HG03066 (cell line): ENCODE measurements at regions not wholly inside any gene's neighbourhood (a gene's known extent, or its start where the extent isn't known, plus 50 kb on each side); places are given as distances from the start of the nearest gene placed in this dataset.

Experiments used
- ATAC-seq: cut with Tn5 transposase; IDR thresholded peaks from one replicate; pipeline ENCODE4 v1.9.1; 2021; ENCODE audit warnings: low read depth; ENCODE audit not compliant: unreplicated experiment

DNA sequence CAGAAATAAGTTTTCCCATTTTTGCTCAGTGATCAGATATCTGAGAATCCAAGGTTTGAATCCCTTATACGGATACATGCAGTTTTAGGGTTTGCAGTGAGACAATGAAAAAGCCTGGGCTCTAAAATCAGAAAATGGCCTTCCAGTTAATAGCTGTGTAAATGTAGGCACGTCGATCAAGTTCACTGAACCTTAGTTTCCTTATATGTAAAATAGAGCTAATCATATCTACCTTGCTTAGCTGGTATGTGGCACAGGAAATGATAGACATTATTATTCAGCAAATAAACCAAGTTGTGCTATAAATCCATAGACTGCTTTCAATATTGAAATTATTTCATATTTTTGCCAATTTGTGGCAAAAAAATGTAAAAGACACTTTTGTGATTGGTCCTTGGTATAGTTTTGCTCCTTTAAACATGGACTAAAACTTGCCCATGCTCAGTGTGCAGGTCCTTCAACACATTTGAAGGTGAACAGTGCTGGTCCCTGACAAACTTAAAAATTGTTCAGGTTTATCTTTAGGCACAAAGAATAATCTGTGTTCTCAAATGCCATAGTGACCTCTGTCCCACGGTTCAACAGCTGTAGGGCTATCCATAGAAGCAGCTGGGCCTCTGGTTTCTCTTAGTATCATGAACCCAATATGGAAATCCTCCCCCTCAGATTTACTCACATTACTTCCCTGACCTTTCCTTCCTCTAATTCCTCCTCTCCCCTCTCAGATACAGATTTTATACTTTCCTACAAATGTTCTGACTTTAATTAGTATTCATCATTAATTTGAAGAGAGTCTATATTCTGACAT, 51.0 kb downstream of the CCDC54 start:
- no peak for ATAC-seq

DNA sequence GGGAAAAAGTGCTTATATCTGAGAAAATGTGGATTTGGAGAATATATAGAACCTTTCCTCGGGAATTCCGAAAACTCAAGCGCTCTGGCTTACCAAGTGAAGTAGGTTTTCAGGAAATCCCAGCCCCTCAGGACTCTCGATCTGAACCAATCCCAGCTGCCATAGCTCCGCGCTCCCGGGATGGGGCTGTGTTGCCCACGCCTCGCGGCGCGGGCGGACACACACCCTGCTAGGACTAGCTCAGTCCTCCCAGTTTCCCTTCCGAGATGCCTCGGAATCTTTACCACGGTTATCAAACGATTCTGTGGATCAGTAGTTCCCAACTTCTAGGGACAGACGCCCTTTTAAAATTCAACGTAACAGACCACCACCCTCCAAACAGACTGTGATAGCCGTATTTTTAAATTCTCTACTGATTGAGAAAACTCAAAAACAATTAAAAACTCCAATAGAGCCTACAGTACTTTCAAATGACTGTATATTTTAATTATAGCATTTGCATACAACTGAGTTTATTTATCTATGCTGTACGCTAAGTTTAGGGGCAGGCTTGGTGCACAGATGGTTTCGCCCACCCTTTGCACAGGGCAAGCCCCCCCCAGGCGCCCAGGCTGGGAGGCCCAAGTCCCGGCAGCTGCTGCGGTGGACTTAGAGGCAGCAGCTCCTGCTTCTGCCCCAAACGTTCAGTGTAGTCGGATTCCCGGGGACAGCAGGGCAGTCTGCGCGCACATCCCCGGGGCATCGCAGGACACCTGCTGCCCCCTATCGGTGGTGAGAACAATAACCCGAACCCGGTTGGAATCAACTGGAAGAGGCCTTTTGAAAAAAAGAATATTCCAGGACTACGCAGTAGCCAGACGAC, 52.3 kb downstream of the CCDC54 start:
- ATAC-seq, result peak; percentile 51

DNA sequence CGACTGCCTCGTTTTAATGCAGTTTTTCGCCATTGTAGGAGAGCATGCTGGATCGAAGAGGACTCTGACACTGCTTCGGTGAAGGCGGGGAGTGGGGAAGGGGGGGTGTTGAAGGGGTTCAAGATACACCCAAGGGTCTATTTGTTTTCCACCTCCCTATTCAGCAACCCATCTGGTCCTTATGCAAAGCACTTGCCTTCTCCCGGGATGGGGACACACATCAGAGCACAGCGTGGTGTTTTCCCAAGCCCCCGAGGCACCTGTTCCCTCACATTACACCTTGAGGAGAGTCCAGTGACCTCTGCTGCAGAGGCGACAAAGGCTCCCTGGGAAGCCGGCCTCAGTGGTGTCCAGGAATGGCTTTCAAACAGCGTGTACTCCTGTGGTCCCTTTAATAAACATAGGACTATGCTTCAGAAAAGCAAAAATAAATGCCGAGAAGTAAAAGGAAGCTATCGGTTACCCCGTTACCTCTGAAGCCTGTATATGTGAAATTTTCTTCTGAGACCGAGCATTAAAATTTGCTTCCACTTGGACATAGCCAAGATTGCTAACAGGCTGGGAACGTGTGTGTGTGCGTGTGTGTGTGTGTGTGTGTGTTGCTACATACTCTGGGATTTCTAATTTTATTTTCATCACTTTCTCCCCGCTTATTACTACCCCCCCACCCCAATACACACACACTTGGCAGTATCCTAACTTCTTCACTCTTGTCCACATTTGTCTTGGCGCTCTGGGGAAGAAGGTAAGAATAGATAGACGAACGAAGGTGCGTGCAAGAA, 53.2 kb downstream of the CCDC54 start:
- ATAC-seq, result no peak

DNA sequence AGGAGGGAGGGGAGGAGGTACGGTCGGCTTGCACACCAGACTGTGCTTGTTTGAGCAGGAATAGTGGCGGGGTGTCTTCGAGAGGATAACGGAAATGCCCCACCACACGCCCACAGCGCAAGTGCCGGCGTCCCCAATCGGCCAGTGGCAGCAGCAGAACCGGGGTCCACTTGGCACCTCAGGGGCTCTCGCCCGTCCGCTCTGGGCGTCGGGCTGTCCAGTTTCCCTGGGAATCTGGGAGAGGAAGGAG, 53.7 kb downstream of the CCDC54 start:
- peak; percentile 23 for ATAC-seq

DNA sequence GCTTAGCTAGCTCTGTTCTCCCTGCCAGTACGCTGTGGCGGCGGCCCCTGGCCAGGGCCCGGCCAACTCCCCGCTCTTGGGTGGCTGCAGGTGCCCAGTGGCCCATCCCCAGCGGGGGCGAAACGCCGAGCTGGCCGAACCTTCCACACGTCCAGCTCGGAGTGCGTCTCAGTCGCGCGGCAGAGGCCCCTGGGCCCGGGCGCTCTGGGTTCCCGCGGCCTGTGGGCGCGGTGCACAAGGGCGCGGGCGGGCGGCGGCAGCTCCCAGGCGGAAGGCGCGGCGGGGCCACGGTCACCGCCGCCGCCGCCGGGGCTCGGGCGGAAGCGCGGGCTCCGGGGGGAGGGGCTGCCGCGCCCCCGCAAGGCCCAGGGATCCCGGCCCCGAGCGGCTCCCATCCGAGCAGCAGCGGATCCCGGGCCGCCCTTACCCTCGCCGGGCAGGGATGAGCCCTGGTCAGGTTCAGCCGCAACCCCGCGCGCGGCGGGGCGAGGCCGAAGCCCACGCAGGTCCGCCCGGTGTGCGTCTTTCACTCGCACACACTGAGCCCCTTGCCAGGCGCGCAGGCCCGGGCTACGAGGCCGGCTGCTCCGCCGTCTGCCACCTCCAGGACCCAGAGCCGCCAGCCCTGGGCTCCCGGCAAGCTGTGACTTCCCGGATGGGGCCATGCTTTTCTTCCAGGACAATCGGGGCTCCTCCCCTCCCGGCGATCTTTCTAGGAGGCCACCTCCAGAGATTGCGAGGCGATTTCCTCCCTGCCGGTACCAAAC, 54.2 kb downstream of the CCDC54 start:
- ATAC-seq, result peak; percentile 52

DNA sequence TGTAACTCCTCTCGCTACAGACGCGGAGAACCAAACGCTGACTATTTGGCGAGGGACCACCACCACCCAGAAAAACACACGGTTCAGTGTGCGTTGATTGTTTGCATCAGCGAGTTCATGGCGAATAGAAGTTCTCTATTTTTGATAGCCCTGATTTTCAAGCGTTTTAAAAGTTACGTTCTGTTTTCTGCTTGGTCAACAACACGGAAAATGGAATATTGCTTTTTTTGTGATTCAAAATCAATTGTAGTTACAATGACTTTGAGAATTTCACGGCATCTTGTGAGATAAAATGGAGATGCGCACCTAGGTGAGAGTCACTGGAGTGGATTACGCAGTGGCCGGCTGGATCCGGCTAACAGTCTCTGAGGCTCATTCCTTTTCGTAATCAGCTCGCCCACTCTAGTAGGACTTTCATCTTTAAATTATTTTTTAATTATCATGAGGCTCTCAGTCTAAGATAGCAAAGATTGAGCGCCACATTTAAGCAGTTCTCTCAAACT, 54.8 kb downstream of the CCDC54 start:
- ATAC-seq, result no peak

DNA sequence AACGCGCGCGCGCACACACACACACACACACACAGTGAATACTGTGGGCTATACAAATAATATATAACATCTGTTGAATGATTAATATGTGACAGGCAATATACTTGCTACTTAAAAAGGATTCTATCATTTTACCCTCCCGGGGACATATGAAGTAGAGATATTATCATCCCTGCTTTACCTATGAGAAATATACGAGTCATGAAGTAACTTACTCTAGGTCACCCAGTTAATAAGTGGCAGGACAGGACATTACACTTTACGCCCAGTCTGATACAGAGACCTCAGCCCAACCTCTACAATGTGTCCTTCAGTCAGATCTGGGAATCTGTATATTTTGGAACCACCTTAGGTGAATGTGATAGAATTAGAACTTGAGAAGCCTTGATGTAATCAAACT, 55.4 kb downstream of the CCDC54 start:
- no peak for ATAC-seq

DNA sequence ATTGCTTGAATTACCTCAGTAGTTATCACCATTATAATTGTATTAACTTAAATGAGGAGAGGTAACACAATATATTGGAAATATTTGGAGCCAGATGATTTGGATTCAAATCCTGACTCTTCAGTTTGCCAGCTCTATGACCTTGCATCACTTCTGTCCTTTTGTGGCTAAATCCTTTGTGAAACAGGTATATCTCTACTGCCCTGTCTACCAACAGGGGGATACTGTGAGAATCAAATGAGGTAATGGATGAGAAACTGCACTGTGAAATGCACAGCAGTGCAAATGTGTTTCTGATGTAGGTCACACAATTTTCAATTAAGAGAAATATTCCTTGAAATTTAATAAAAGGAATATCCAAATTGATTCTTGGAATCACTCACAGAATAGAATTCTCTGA, 58.8 kb downstream of the CCDC54 start:
- no peak for ATAC-seq

DNA sequence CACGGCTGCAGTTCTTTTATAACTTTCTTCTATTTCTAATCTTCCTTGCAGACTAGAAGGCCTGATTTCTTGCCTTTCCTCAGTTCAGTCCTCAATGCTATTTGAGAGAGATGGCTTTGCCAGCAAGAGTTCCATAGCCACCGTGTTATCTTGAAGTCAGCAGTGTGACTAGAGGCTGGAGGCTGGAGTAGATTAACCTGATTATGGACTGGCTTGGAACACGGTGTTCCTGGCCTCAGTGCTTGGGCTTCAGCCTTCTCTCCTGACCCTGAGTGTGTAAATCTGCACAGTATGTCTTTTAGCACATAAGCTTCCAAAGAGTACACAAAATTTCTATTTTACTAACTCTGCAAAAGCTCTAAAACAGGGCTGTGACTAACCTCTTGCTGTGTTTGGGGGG, 61.4 kb downstream of the CCDC54 start:
- ATAC-seq, result no peak

DNA sequence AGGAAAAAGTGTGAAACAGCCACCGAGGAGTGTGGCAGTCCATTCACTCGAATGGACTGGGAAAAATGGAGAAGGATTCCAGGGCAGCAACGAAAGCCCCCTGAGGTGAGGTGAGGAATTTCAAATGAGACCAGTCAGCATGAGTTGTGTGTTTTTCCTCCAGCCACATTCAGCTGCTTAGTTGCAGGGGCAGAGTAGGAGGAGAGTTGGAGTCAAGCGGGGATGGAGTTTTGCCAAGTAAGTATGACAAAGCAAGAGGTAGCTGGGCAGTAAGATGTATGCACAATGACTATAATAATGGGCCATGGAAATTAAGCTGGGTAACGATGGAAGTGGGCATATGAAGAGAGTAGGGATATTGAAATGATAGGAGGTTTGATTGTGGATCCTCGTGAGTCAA, 64.4 kb downstream of the CCDC54 start:
- no peak for ATAC-seq

DNA sequence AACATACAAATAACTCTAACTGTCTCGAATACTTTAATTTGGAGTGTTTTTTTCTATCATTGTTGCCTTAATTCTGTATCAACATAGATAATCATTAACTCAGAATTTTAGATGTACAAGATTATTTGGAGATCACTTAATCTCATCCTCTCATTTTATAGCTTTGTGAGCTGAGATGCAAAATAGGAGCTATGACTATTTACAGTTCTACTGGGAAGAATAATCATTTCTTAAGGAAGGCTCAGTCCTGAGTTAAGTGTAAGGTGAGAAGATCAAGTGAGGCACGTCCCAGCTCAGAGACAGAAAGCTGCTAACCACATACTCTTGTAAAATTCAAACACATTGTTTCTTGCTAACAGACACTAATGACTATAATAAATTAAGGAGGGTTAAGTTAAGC, 66.2 kb downstream of the CCDC54 start:
- no peak for ATAC-seq

DNA sequence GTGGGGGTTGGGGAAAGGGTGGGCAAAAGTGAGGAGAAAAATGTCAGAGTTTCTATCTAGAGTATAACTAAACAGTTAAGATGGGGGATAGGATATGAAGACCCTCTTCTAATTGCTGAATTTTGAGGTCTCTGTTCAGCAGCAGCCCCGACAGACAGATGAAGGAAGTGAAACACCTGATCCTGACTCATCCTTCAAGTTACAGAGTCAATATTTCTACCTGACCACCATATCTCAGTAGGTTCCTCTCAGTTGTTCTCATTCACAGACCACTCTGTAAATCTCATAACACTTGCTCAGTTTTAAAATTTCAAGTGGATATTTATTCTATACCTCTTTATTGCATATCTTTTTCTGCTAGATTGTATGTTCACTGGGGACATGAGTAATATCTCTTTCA, 69.5 kb downstream of the CCDC54 start:
- no peak for ATAC-seq

DNA sequence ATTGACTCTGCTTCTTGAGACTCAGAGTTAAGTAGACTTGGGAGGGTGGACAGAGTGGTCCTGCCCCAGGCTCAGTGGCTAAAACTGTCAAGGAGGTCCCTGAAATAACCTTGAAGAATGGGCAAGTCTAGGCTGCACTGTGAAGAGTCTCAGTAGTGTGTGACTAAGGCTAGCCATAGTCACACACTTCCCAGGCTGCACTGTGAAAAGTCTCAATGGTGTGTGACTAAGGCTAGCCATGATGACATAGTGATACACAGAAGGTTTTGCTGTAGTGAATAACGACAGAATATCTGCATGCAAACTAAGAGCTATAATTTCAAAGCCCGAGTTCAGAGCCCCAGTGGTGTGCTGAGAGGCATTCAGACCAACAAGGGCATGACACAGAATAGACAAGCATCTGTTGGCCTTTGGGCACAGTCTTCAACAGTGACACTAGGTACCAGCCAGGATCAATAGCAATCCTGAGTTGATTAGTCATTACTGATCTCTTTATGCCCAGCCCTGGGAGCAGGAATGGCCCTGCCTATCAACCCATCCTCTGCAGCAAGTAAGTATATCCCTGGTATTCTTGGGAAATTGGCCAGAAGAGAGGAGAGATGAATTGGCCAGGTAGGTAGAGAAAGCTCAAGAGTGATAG, 72.4 kb upstream of the BBX start:
- ATAC-seq, result no peak

DNA sequence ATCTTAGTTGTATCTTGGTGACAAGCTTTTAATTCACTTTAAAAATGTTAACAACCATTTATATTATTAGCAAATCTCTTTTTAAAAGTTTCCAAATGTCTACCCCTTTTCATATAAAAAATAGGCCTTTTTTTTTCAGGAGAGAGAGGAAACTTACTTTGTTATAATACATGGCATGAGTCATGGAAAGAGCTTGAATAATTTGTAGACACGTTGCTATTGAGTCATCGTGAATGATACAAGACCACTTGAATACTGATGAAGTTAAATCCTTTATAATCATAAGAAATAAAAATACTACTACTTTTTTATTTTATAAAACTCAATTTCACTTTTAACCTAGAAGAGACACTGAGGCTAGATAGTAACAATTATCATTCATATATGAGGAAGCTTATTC, 70.3 kb upstream of the BBX start:
- ATAC-seq, result no peak

DNA sequence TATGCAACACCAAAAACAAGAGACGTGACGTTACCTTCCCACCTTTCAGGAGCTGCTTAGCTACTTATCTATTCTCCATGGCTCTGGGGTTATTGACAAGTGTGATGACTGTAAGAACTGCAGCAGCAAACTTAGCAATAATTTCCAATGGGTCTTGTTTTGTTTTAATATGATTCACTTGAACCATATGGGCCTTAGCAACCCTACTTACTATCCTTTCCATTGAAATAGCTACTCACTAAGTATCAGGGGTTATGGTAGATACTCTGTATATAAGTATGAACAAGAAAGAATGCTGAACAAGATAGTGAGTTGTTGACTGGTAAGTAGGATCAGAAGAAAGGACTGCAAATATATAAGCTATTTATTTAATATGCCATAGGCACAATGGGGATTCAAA, 69.3 kb upstream of the BBX start:
- ATAC-seq, result no peak

DNA sequence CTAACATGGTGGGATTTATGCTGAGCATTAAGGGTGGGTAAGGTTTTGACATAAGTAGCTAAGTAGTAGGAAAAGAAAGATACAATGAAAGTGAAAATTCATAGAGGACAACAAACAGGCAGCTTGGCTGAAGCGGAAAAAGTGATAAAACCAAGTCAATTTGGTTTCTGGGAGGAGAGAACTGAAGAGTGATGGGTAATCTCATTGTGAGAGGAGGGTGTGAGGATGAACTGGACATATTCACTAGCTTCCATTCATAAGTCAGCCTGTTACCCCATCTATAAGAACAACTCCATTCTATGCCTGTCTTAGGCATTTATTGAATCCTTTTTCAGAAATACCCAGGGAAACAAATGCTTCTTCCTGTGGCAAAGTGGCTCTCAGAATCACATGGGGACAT, 67.1 kb upstream of the BBX start:
- no peak for ATAC-seq

DNA sequence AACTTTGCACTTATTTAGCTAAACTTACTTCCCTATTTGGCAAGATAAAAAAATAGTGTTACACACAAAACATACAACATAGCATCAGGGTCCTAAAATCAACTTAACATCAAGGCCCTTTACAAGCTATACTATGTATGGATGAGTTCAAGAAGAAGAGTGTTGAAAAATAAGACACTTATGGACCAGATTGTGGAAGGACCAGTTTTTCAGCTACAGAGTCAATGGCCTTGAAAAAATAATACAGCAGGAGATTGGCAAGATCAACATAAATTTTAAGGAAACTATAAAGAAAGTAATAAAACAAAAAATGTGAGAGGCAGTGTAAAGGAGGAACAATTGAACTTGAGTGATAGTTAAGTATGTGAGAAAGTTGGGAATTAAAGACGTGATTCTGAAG, 66.3 kb upstream of the BBX start:
- no peak for ATAC-seq

DNA sequence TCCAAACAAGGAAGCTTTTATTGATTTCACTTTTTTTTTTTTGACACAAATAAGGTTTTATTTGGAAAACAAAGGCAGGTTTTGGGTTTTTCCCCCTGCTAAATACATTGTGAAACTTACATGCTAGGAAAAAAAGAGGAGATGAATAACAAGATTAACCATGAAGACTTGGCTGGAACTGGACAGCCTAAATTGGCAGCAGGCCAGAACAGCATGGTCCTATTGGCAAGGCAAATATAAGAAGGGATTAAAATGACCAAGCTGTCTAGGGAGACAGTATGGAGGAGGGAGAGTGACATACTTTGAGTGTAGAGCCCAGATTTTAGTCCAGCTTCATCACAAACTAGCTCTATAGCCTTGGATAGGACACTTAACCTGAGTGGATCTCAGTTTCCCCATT, 63.9 kb upstream of the BBX start:
- ATAC-seq, result no peak

DNA sequence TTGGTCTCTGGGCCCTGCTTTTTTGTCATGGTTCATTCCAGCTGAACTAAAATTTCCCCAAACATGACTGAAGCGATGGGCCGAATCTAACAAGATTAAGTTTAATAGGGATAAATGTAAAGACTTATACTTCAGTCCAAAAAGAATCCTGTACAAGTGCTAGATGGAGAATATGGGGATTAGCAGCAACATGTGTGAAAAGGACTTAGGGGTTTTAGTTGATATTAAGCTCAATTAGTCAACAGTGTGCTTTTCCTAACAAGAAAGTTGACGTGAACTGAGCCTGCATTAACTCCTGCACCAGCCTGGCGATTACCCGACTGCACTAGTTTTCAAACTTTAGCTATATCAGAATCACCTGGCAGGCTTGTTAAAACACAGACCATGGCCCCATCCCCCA, 61.0 kb upstream of the BBX start:
- no peak for ATAC-seq

DNA sequence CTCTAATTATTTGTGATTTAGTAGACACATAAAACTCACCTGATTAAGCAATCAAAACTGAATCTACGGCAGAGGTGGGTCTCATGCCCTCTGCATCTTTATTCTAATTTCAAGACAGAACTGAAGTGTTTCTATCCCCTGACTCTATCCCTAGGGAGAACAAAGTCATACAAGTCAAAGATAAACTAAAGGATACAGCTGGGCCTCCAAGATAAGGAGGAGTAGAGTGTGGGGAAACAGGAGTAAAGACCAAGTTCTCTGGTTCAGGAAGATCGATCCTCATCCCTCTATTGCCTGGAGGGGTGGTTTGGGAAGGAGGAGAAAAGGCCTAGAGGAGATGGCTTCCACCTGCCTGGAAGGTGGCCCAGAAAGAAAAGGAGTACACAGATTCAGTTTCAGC, 58.7 kb upstream of the BBX start:
- no peak for ATAC-seq
